ENCODE measurements at regions not wholly inside any gene's neighbourhood (a gene's known extent, or its start where the extent isn't known, plus 50 kb on each side); places are given as distances from the start of the nearest gene placed in this dataset.

- no peak for DNase-seq (ENCODE audit: low spot score)
Measured at GRCh38 chr11:130804306-130805076, 111.8 kb downstream of the SNX19 start.

- DNase-seq (ENCODE audit: low spot score), result no peak
Measured at GRCh38 chr11:130806746-130807145, 109.5 kb downstream of the SNX19 start.

GRCh38 chr11:130808541-130808940, 107.7 kb downstream of the SNX19 start:
- DNase-seq (ENCODE audit: low spot score), result no peak

GRCh38 chr11:130813196-130813595, 103.1 kb downstream of the SNX19 start:
- no peak for DNase-seq (ENCODE audit: low spot score)

GRCh38 chr11:130813638-130814037, 102.6 kb downstream of the SNX19 start:
- DNase-seq (ENCODE audit: low spot score), result no peak

GRCh38 chr11:130814440-130815096, 101.7 kb downstream of the SNX19 start:
- DNase-seq (ENCODE audit: low spot score), result no peak

GRCh38 chr11:130815097-130815802, 101.0 kb downstream of the SNX19 start:
- DNase-seq (ENCODE audit: low spot score), result no peak

GRCh38 chr11:130815956-130816355, 100.3 kb downstream of the SNX19 start:
- no peak for DNase-seq (ENCODE audit: low spot score)

- no peak for DNase-seq (ENCODE audit: low spot score)
Measured at GRCh38 chr11:130816546-130817329, 99.5 kb downstream of the SNX19 start.

- DNase-seq (ENCODE audit: low spot score), result no peak
Measured at GRCh38 chr11:130817330-130817944, 98.8 kb downstream of the SNX19 start.

- DNase-seq (ENCODE audit: low spot score), result no peak
Measured at GRCh38 chr11:130819625-130820024, 96.7 kb downstream of the SNX19 start.

All from cerebellar cortex (tissue), 1 donor.